OCI-LY1 (cell line): ENCODE measurements at regions not wholly inside any gene's neighbourhood (a gene's known extent, or its start where the extent isn't known, plus 50 kb on each side); places are given as distances from the start of the nearest gene placed in this dataset.

Experiments used
- H2AFZ ChIP-seq: fragments of 200-600 bp; sonication (generic), shearing (Covaris generic); 2 replicates; pipeline ENCODE4 v1.6.0; 2014; ENCODE audit warnings: antibody characterized with exemption, mild to moderate bottlenecking, low read length
- H3F3A ChIP-seq: fragments of 200-600 bp; sonication (generic), shearing (Covaris generic); 2 replicates; pipeline ENCODE4 v1.6.0; 2014; ENCODE audit warnings: mild to moderate bottlenecking, antibody characterized with exemption, low read length, moderate library complexity; ENCODE audit not compliant: insufficient read depth
- H3K27ac ChIP-seq: fragments of 200-600 bp; sonication (generic); 2 replicates; pipeline ENCODE4 v1.5.1; 2014; ENCODE audit warnings: low read length, mixed run types, mild to moderate bottlenecking, low read depth; ENCODE audit not compliant: poor library complexity, severe bottlenecking
- H3K27me3 ChIP-seq: fragments of 200-600 bp; sonication (generic); 2 replicates; pipeline ENCODE4 v1.6.0; 2014; ENCODE audit warnings: antibody characterized with exemption, mild to moderate bottlenecking, low read length, moderate library complexity; ENCODE audit not compliant: insufficient read depth
- H3K36me3 ChIP-seq: fragments of 200-600 bp; sonication (generic); 2 replicates; pipeline ENCODE4 v1.6.1; 2014; ENCODE audit warnings: mild to moderate bottlenecking, antibody characterized with exemption, low read length, moderate library complexity, mixed read lengths; ENCODE audit not compliant: insufficient read depth
- H3K4me1 ChIP-seq: fragments of 200-600 bp; sonication (generic); 2 replicates; pipeline ENCODE4 v1.5.1; 2014; ENCODE audit warnings: mild to moderate bottlenecking, low read length, moderate library complexity; ENCODE audit not compliant: insufficient read depth, severe bottlenecking
- H3K4me2 ChIP-seq: fragments of 200-600 bp; sonication (generic), shearing (Covaris generic); 2 replicates; pipeline ENCODE4 v1.6.1; 2014; ENCODE audit warnings: low read length
- H3K4me3 ChIP-seq: fragments of 200-600 bp; sonication (generic); 2 replicates; pipeline ENCODE4 v1.5.1; 2014; ENCODE audit warnings: low read length, low read depth, mild to moderate bottlenecking, mixed read lengths; ENCODE audit not compliant: poor library complexity, severe bottlenecking
- H3K79me2 ChIP-seq: fragments of 200-600 bp; shearing (Covaris generic); 2 replicates; pipeline ENCODE4 v1.6.1; 2016; ENCODE audit warnings: mixed run types, low read length, mixed read lengths; ENCODE audit not compliant: insufficient read depth
- H3K9ac ChIP-seq: fragments of 200-600 bp; sonication (generic), shearing (Covaris generic); 2 replicates; pipeline ENCODE4 v1.6.1; 2014; ENCODE audit warnings: mild to moderate bottlenecking, low read length, mixed read lengths
- H3K9me2 ChIP-seq: fragments of 200-600 bp; sonication (generic), shearing (Covaris generic); 2 replicates; pipeline ENCODE4 v1.6.1; 2014; ENCODE audit warnings: low read depth, mild to moderate bottlenecking, low read length, mixed read lengths
- H3K9me3 ChIP-seq: fragments of 200-600 bp; shearing (Covaris generic); 2 replicates; pipeline ENCODE4 v1.6.1; 2014; ENCODE audit warnings: low read length, mixed read lengths
- H4K20me1 ChIP-seq: fragments of 200-600 bp; sonication (generic), shearing (Covaris generic); 2 replicates; pipeline ENCODE4 v1.6.0; 2016; ENCODE audit warnings: mild to moderate bottlenecking, low read length; ENCODE audit not compliant: insufficient read depth
- CTCF ChIP-seq: fragments of 200-600 bp; sonication (generic), shearing (Covaris generic); IDR thresholded peaks from 2 replicates; pipeline ENCODE4 v1.5.1; 2017; ENCODE audit warnings: mild to moderate bottlenecking, antibody characterized with exemption, low read length, moderate library complexity, mixed read lengths
- EZH2 ChIP-seq: fragments of 200-600 bp; sonication (generic), shearing (Covaris generic); IDR thresholded peaks from 2 replicates; pipeline ENCODE4 v1.8.0; 2017; ENCODE audit warnings: borderline replicate concordance, mixed run types, mild to moderate bottlenecking, antibody characterized with exemption, low read length, moderate library complexity, mixed read lengths

- H3K27ac ChIP-seq = no peak overlapping the region
- TF ChIP-seq CTCF = no peak
- TF ChIP-seq EZH2 = no peak
- H3K36me3 ChIP-seq = no peaks in the 10 kb centered on the region
Observed at GRCh38 chr5:4418084-4418483, 722.0 kb upstream of the ADAMTS16 start.

GRCh38 chr5:4419281-4419680, 720.8 kb upstream of the ADAMTS16 start:
- H3K27ac ChIP-seq = no peak overlapping the region
- no peaks in the 10 kb centered on the region for H4K20me1 ChIP-seq
- TF ChIP-seq CTCF = no peak
- TF ChIP-seq EZH2 = no peak
- H3K36me3 ChIP-seq = no peaks in the 10 kb centered on the region
- no peaks in the 10 kb centered on the region for H3K4me1 ChIP-seq
- no peaks in the 10 kb centered on the region for H3K79me2 ChIP-seq
- no peak overlapping the region for H3K4me2 ChIP-seq
- H3K9ac ChIP-seq = no peak overlapping the region
- no peaks in the 10 kb centered on the region for H3K27me3 ChIP-seq
- no peaks in the 10 kb centered on the region for H3K9me2 ChIP-seq
- no peaks in the 10 kb centered on the region for H3K9me3 ChIP-seq
- no peaks in the 10 kb centered on the region for H3F3A ChIP-seq
- H3K4me3 ChIP-seq = no peak overlapping the region
- H2AFZ ChIP-seq = no peak overlapping the region

More at GRCh38 chr5:4418084-4418483, 722.0 kb upstream of the ADAMTS16 start:
- Histone ChIP-seq H3K4me3 (no peak overlapping the region), H3K79me2 (no peaks in the 10 kb centered on the region), H3K9me3 (no peaks in the 10 kb centered on the region), H3K27me3 (no peaks in the 10 kb centered on the region), H4K20me1 (no peaks in the 10 kb centered on the region), H3K9me2 (no peaks in the 10 kb centered on the region), H3K4me1 (no peaks in the 10 kb centered on the region), H3K4me2 (no peak overlapping the region), H3K9ac (no peak overlapping the region), H2AFZ (no peak overlapping the region), H3F3A (no peaks in the 10 kb centered on the region)

- H3K9ac ChIP-seq = no peak overlapping the region
- H3F3A ChIP-seq = no peaks in the 10 kb centered on the region
- H2AFZ ChIP-seq = no peak overlapping the region
- H3K4me2 ChIP-seq = no peak overlapping the region
- H3K4me1 ChIP-seq = no peaks in the 10 kb centered on the region
- no peaks in the 10 kb centered on the region for H3K9me3 ChIP-seq
- no peaks in the 10 kb centered on the region for H3K27me3 ChIP-seq
- H3K36me3 ChIP-seq = no peaks in the 10 kb centered on the region
- H3K9me2 ChIP-seq = no peaks in the 10 kb centered on the region
- H3K79me2 ChIP-seq = no peaks in the 10 kb centered on the region
- no peaks in the 10 kb centered on the region for H4K20me1 ChIP-seq
- TF ChIP-seq EZH2 = no peak
- no peak for TF ChIP-seq CTCF
- no peak overlapping the region for H3K4me3 ChIP-seq
- no peak overlapping the region for H3K27ac ChIP-seq
Observed at GRCh38 chr5:4420177-4420576, 720.0 kb upstream of the ADAMTS16 start.
